HEK293T (cell line): ENCODE measurements at regions not wholly inside any gene's neighbourhood (a gene's known extent, or its start where the extent isn't known, plus 50 kb on each side); places are given as distances from the start of the nearest gene placed in this dataset.

Experiments used
- CTCF ChIA-PET: fragments of 350-600 bp; formaldehyde crosslinking; extraction: SDS; loops from one replicate; lab custom pipeline; 2021; ENCODE audit warnings: antibody characterized with exemption, inconsistent platforms; lab: Yijun Ruan, JAX
- POLR2A ChIA-PET: fragments of 350-600 bp; formaldehyde crosslinking; extraction: SDS; loops from one replicate; lab custom pipeline; 2020; ENCODE audit warnings: antibody characterized with exemption, inconsistent platforms; lab: Yijun Ruan, JAX
- DNase-seq: peaks from one replicate; pipeline ENCODE4 v3.0.0; 2012; ENCODE audit warnings: mixed read lengths; ENCODE audit errors: extremely low spot score
- ARNT ChIP-seq: fragments of 450-650 bp; IDR thresholded peaks from 2 replicates; pipeline ENCODE4 v1.6.1; 2017; ENCODE audit warnings: mild to moderate bottlenecking
- BHLHE40 ChIP-seq: fragments of 450-650 bp; IDR thresholded peaks from 2 replicates; pipeline ENCODE4 v1.6.1; 2016; ENCODE audit warnings: mild to moderate bottlenecking, moderate library complexity, borderline replicate concordance
- CTBP1 ChIP-seq: fragments of 450-650 bp; IDR thresholded peaks from 2 replicates; pipeline ENCODE4 v1.6.1; 2016; ENCODE audit warnings: borderline replicate concordance
- ELF4 ChIP-seq: fragments of 450-650 bp; IDR thresholded peaks from 2 replicates; pipeline ENCODE4 v1.6.1; 2017; ENCODE audit warnings: antibody characterized with exemption
- FOXA1 ChIP-seq: fragments of 450-650 bp; IDR thresholded peaks from 2 replicates; pipeline ENCODE4 v1.6.1; 2016; ENCODE audit warnings: mild to moderate bottlenecking
- FOXK2 ChIP-seq: fragments of 450-650 bp; IDR thresholded peaks from 2 replicates; pipeline ENCODE4 v1.6.1; 2016; ENCODE audit warnings: mild to moderate bottlenecking
- FOXM1 ChIP-seq: fragments of 450-650 bp; IDR thresholded peaks from 2 replicates; pipeline ENCODE4 v1.6.1; 2017; ENCODE audit warnings: mild to moderate bottlenecking, borderline replicate concordance
- HDGF ChIP-seq: fragments of 450-650 bp; IDR thresholded peaks from 2 replicates; pipeline ENCODE4 v1.6.1; 2017; ENCODE audit warnings: antibody characterized with exemption, borderline replicate concordance
- L3MBTL2 ChIP-seq: fragments of 450-650 bp; conservative IDR thresholded peaks from 2 replicates; pipeline ENCODE4 v1.6.1; 2016; ENCODE audit warnings: mild to moderate bottlenecking
- LEF1 ChIP-seq: fragments of 450-650 bp; IDR thresholded peaks from 2 replicates; pipeline ENCODE4 v1.6.1; 2017; ENCODE audit warnings: mild to moderate bottlenecking, borderline replicate concordance
- NFRKB ChIP-seq: fragments of 450-650 bp; IDR thresholded peaks from 2 replicates; pipeline ENCODE4 v1.6.1; 2016; ENCODE audit warnings: mild to moderate bottlenecking, moderate library complexity
- PKNOX1 ChIP-seq: fragments of 450-650 bp; IDR thresholded peaks from 2 replicates; pipeline ENCODE4 v1.6.1; 2016
- SP1 ChIP-seq: fragments of 450-650 bp; IDR thresholded peaks from 2 replicates; pipeline ENCODE4 v1.6.1; 2017
- SUZ12 ChIP-seq: fragments of 450-650 bp; IDR thresholded peaks from 2 replicates; pipeline ENCODE4 v1.6.1; 2016; ENCODE audit warnings: mild to moderate bottlenecking
- TARDBP ChIP-seq: fragments of 450-650 bp; IDR thresholded peaks from 2 replicates; pipeline ENCODE4 v1.6.1; 2016
- ZNF384 ChIP-seq: fragments of 450-650 bp; IDR thresholded peaks from 2 replicates; pipeline ENCODE4 v1.6.1; 2016

GRCh38 chr13:111517641-111518010 lies 197.2 kb downstream of the TEX29 start:
- DNase-seq: no peak
- TF ChIP-seq FOXK2 (no peak), ARNT (no peak), SUZ12 (no peak), PKNOX1 (no peak), FOXA1 (no peak), HDGF (no peak), ELF4 (no peak), NFRKB (no peak), LEF1 (no peak), CTBP1 (no peak), BHLHE40 (no peak), TARDBP (no peak), L3MBTL2 (no peak), FOXM1 (no peak), SP1 (no peak), ZNF384 (no peak)
- POLR2A ChIA-PET: no interaction called here
- CTCF ChIA-PET: no interaction called here

- ChIA-PET CTCF (no interaction called here), POLR2A (no interaction called here)
- TF ChIP-seq LEF1 (no peak), SUZ12 (no peak), HDGF (no peak), SP1 (no peak), PKNOX1 (no peak), ZNF384 (no peak), ARNT (no peak), FOXA1 (no peak), CTBP1 (no peak), FOXK2 (no peak), BHLHE40 (no peak), ELF4 (no peak), FOXM1 (no peak)
- DNase-seq: no peak
These were observed 197.8 kb downstream of the TEX29 start for GRCh38 chr13:111518161-111518792.

- POLR2A ChIA-PET: no interaction called here
- TF ChIP-seq ZNF384 (no peak), ARNT (no peak), FOXA1 (no peak), BHLHE40 (no peak), NFRKB (no peak)
- DNase-seq: no peak
- CTCF ChIA-PET: no interaction called here
These were observed 198.6 kb downstream of the TEX29 start for GRCh38 chr13:111519041-111519440.

GRCh38 chr13:111519490-111520170 lies 199.2 kb downstream of the TEX29 start:
- DNase-seq: no peak
- CTCF ChIA-PET: no interaction called here
- POLR2A ChIA-PET: no interaction called here
- TF ChIP-seq BHLHE40: no peak
- TF ChIP-seq L3MBTL2: no peak
- no peak for TF ChIP-seq SUZ12
- TF ChIP-seq PKNOX1: no peak
- no peak for TF ChIP-seq FOXK2
- TF ChIP-seq HDGF: no peak
- TF ChIP-seq ARNT: no peak
- no peak for TF ChIP-seq ZNF384
- no peak for TF ChIP-seq ELF4
- no peak for TF ChIP-seq CTBP1
- TF ChIP-seq FOXM1: no peak
- TF ChIP-seq TARDBP: no peak
- no peak for TF ChIP-seq SP1
- no peak for TF ChIP-seq NFRKB
- TF ChIP-seq FOXA1: no peak
- TF ChIP-seq LEF1: no peak

- CTCF ChIA-PET: no interaction called here
- POLR2A ChIA-PET: no interaction called here
- TF ChIP-seq ELF4 (no peak), FOXK2 (no peak), HDGF (no peak), NFRKB (no peak), SUZ12 (no peak), PKNOX1 (no peak), CTBP1 (no peak)
- DNase-seq: no peak
These were observed 200.6 kb downstream of the TEX29 start for GRCh38 chr13:111521030-111521429.

- CTCF ChIA-PET: no interaction called here
- no peak for TF ChIP-seq SP1
- no peak for TF ChIP-seq SUZ12
- no peak for TF ChIP-seq HDGF
- TF ChIP-seq NFRKB: no peak
- TF ChIP-seq FOXA1: no peak
- no peak for TF ChIP-seq CTBP1
- no peak for TF ChIP-seq L3MBTL2
- TF ChIP-seq PKNOX1: no peak
- no peak for TF ChIP-seq BHLHE40
- POLR2A ChIA-PET: no interaction called here
- no peak for DNase-seq
These were observed 201.3 kb downstream of the TEX29 start for GRCh38 chr13:111521691-111522229.
